ENCODE measurements at regions not wholly inside any gene's neighbourhood (a gene's known extent, or its start where the extent isn't known, plus 50 kb on each side); places are given as distances from the start of the nearest gene placed in this dataset.
A peak's percentile ranks its signal among the peaks of the same experiment; 100 is the strongest.

GRCh38 chr7:81623251-81623855 lies 146.5 kb downstream of the HGF start:
- H3K4me3 ChIP-seq = no peak overlapping the region
- in situ Hi-C loops (cut with MboI) = no loop called here
- H3F3A ChIP-seq (ENCODE audit: insufficient read depth) = no peaks in the 10 kb centered on the region
- no peaks in the 10 kb centered on the region for H3K9me2 ChIP-seq (ENCODE audit: insufficient read depth)
- no peaks in the 10 kb centered on the region for H4K20me1 ChIP-seq (ENCODE audit: insufficient read depth)
- H3K9me3 ChIP-seq (ENCODE audit: low read depth) = no peaks in the 10 kb centered on the region
- no peaks in the 10 kb centered on the region for H3K79me2 ChIP-seq (ENCODE audit: insufficient read depth)
- no peak for TF ChIP-seq EZH2 (IDR thresholded peaks at IDR 0.05; ENCODE audit: insufficient read depth, poor library complexity, severe bottlenecking)
- TF ChIP-seq EZH2phosphoT487 (IDR thresholded peaks at IDR 0.05; ENCODE audit: insufficient read depth, low read depth) = no peak
- H3K9ac ChIP-seq = no peak overlapping the region
- peak; percentile 6 for DNase-seq
- 0 out of 2 replicates have a peak overlapping the region, but pooled peaks have one; percentile 20 for H2AFZ ChIP-seq
- peaks cover 36% of the 10 kb centered on the region for H3K4me1 ChIP-seq (ENCODE audit: insufficient read depth)
- 100% methylated on average over 1 of the region's 1 CpG for WGBS, 2 experiments (ENCODE audit: low coverage in 1 of 2, low lambda C conversion rate in 2 of 2, missing lambda C conversion rate in 2 of 2)
- no peak overlapping the region for H3K27ac ChIP-seq
- no peaks in the 10 kb centered on the region for H3K36me3 ChIP-seq (ENCODE audit: low read depth)
- H3K4me2 ChIP-seq (ENCODE audit: unreplicated experiment) = no peak overlapping the region
- H3K27me3 ChIP-seq (replicated peaks; ENCODE audit: insufficient read depth) = no peaks in the 10 kb centered on the region

DNA sequence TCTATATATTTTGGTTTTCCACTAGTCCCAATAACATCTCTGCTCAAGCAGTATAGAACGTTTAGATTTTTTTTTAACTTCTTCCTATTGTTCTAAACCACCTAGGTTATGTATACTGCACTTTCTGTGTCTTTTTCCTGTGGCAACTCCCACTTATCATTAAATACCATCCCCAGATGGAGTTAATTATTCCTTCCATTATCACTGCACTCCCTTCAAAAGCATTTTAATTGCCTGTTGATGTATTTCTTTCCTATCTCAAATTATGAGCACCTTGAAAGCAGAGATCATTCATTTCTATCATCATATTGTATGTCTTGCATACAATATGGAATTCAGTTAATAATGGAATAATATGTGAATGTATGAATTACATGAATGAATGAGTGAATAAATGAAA lies 148.0 kb downstream of the HGF start:
- H3K4me1 ChIP-seq (ENCODE audit: insufficient read depth) = peaks cover 37% of the 10 kb centered on the region
- no peak for DNase-seq
- H3K27ac ChIP-seq = no peak overlapping the region
- H3K4me3 ChIP-seq = no peak overlapping the region
- H4K20me1 ChIP-seq (ENCODE audit: insufficient read depth) = no peaks in the 10 kb centered on the region
- H3K36me3 ChIP-seq (ENCODE audit: low read depth) = no peaks in the 10 kb centered on the region
- no peaks in the 10 kb centered on the region for H3K9me2 ChIP-seq (ENCODE audit: insufficient read depth)
- no peaks in the 10 kb centered on the region for H3K9me3 ChIP-seq (ENCODE audit: low read depth)
- H3F3A ChIP-seq (ENCODE audit: insufficient read depth) = peaks cover 9% of the 10 kb centered on the region; the same call in 1 of the 2 replicates
- no peak overlapping the region for H3K4me2 ChIP-seq (ENCODE audit: unreplicated experiment)
- WGBS, 2 experiments (ENCODE audit: low coverage in 1 of 2, low lambda C conversion rate in 2 of 2, missing lambda C conversion rate in 2 of 2) = 78 to 88% methylated on average over 1 of the region's 1 CpG
- H3K9ac ChIP-seq = no peak overlapping the region
- H3K27me3 ChIP-seq (replicated peaks; ENCODE audit: insufficient read depth) = no peaks in the 10 kb centered on the region
- H3K79me2 ChIP-seq (ENCODE audit: insufficient read depth) = no peaks in the 10 kb centered on the region
- no peak for TF ChIP-seq EZH2phosphoT487 (IDR thresholded peaks at IDR 0.05; ENCODE audit: insufficient read depth, low read depth)
- H2AFZ ChIP-seq = no peak overlapping the region
- in situ Hi-C loops (cut with MboI) = no loop called here

GRCh38 chr7:81618396-81619014 lies 151.3 kb downstream of the HGF start:
- Histone ChIP-seq H3K9ac (no peak overlapping the region), H3K27me3 (replicated peaks; ENCODE audit: insufficient read depth) (no peaks in the 10 kb centered on the region), H3K27ac (peak overlapping the region; percentile 43), H3K9me2 (ENCODE audit: insufficient read depth) (no peaks in the 10 kb centered on the region), H3K4me1 (ENCODE audit: insufficient read depth) (peaks cover 33% of the 10 kb centered on the region), H3K4me3 (no peak overlapping the region), H3K9me3 (ENCODE audit: low read depth) (no peaks in the 10 kb centered on the region), H3K36me3 (ENCODE audit: low read depth) (no peaks in the 10 kb centered on the region), H2AFZ (0 out of 2 replicates have a peak overlapping the region, but pooled peaks have one; percentile 5), H4K20me1 (ENCODE audit: insufficient read depth) (no peaks in the 10 kb centered on the region), H3K79me2 (ENCODE audit: insufficient read depth) (no peaks in the 10 kb centered on the region), H3K4me2 (ENCODE audit: unreplicated experiment) (peak overlapping the region; percentile 34), H3F3A (ENCODE audit: insufficient read depth) (peaks cover 9% of the 10 kb centered on the region; the same call in 1 of the 2 replicates)
- WGBS, 2 experiments (ENCODE audit: low coverage in 1 of 2, low lambda C conversion rate in 2 of 2, missing lambda C conversion rate in 2 of 2) = 71 to 73% methylated on average over 4 of the region's 4 CpGs
- in situ Hi-C loops (cut with MboI) = no loop called here
- TF ChIP-seq EZH2phosphoT487 (IDR thresholded peaks at IDR 0.05; ENCODE audit: insufficient read depth, low read depth) (no peak), EZH2 (IDR thresholded peaks at IDR 0.05; ENCODE audit: insufficient read depth, poor library complexity, severe bottlenecking) (no peak)
- peak; percentile 90 for DNase-seq

- H3K27ac ChIP-seq = peak overlapping the region; percentile 43
Measured at GRCh38 chr7:81616951-81617350, 152.9 kb downstream of the HGF start.

More at GRCh38 chr7:81616951-81617350, 152.9 kb downstream of the HGF start:
- H4K20me1 ChIP-seq (ENCODE audit: insufficient read depth) = no peaks in the 10 kb centered on the region
- peak overlapping the region; percentile 17 for H3K4me2 ChIP-seq (ENCODE audit: unreplicated experiment)
- H3F3A ChIP-seq (ENCODE audit: insufficient read depth) = peaks cover 9% of the 10 kb centered on the region; the same call in 1 of the 2 replicates
- H3K79me2 ChIP-seq (ENCODE audit: insufficient read depth) = no peaks in the 10 kb centered on the region
- 36 to 50% methylated on average over 3 of the region's 3 CpGs for WGBS, 2 experiments (ENCODE audit: low coverage in 1 of 2, low lambda C conversion rate in 2 of 2, missing lambda C conversion rate in 2 of 2)
- in situ Hi-C loops (cut with MboI) = no loop called here
- DNase-seq = peak; percentile 52
- H3K4me3 ChIP-seq = no peak overlapping the region
- TF ChIP-seq EZH2phosphoT487 (IDR thresholded peaks at IDR 0.05; ENCODE audit: insufficient read depth, low read depth) (no peak), EZH2 (IDR thresholded peaks at IDR 0.05; ENCODE audit: insufficient read depth, poor library complexity, severe bottlenecking) (no peak)
- H3K9me3 ChIP-seq (ENCODE audit: low read depth) = no peaks in the 10 kb centered on the region
- H3K27me3 ChIP-seq (replicated peaks; ENCODE audit: insufficient read depth) = no peaks in the 10 kb centered on the region
- H3K4me1 ChIP-seq (ENCODE audit: insufficient read depth) = peaks cover 25% of the 10 kb centered on the region
- H2AFZ ChIP-seq = peak overlapping the region; percentile 37; the same call in 1 of the 2 replicates
- no peak overlapping the region for H3K9ac ChIP-seq
- H3K36me3 ChIP-seq (ENCODE audit: low read depth) = no peaks in the 10 kb centered on the region
- no peaks in the 10 kb centered on the region for H3K9me2 ChIP-seq (ENCODE audit: insufficient read depth)
